K562 (cell line): ENCODE measurements at regions not wholly inside any gene's neighbourhood (a gene's known extent, or its start where the extent isn't known, plus 50 kb on each side); places are given as distances from the start of the nearest gene placed in this dataset.

Source experiments
- ARID1B ChIP-seq: fragments of 450-650 bp; IDR thresholded peaks from 2 replicates; pipeline ENCODE4 v1.6.1; 2016; ENCODE audit warnings: antibody characterized with exemption, mild to moderate bottlenecking, inconsistent platforms
- BCOR ChIP-seq: fragments of 450-650 bp; IDR thresholded peaks from 2 replicates; pipeline ENCODE4 v1.6.1; 2016
- EHMT2 ChIP-seq: fragments of 450-650 bp; IDR thresholded peaks from 2 replicates; pipeline ENCODE4 v1.6.1; 2018; ENCODE audit warnings: antibody characterized with exemption
- FOXJ3 ChIP-seq: sonication (generic); formaldehyde crosslinking; IDR thresholded peaks from 2 replicates; pipeline ENCODE4 v1.4.0; 2020; ENCODE audit warnings: mild to moderate bottlenecking, missing genetic modification reagents
- HNRNPL ChIP-seq: fragments of 200-400 bp; formaldehyde crosslinking; IDR thresholded peaks from 2 replicates; pipeline ENCODE4 v1.6.1; 2017; ENCODE audit warnings: low read depth, mild to moderate bottlenecking, low read length
- KLF13 ChIP-seq: fragments of 450-650 bp; IDR thresholded peaks from 2 replicates; pipeline ENCODE4 v1.6.1; 2016; ENCODE audit warnings: missing genetic modification characterization, low read depth, mild to moderate bottlenecking, missing compliant biosample characterization, moderate library complexity, borderline replicate concordance
- MCM7 ChIP-seq, 2 experiments: fragments of 450-650 bp; IDR thresholded peaks; 2 replicates each; pipeline ENCODE4 v1.6.1; 2016 to 2018
- MXI1 ChIP-seq: IDR thresholded peaks from 2 replicates; pipeline ENCODE4 v1.6.1; 2011; ENCODE audit warnings: low read depth, mild to moderate bottlenecking, improper control_type of control experiment, low read length
- NR1H2 ChIP-seq: sonication (generic); formaldehyde crosslinking; IDR thresholded peaks from 2 replicates; pipeline ENCODE4 v1.4.0; 2020; ENCODE audit warnings: mild to moderate bottlenecking, missing genetic modification reagents
- NUFIP1 ChIP-seq: fragments of 450-650 bp; IDR thresholded peaks from 2 replicates; pipeline ENCODE4 v1.6.1; 2018; ENCODE audit not compliant: partially characterized antibody
- PURB ChIP-seq: sonication (generic); formaldehyde crosslinking; IDR thresholded peaks from 2 replicates; pipeline ENCODE4 v1.9.0; 2021; ENCODE audit warnings: low read depth, mild to moderate bottlenecking, missing genetic modification reagents
- SIX5 ChIP-seq, 2 experiments: IDR thresholded peaks; 2 replicates each; pipeline ENCODE4 v1.6.1; 2011; ENCODE audit warnings: low read length in 2 of 2, borderline replicate concordance in 1 of 2, low read depth in 1 of 2, mild to moderate bottlenecking in 1 of 2, moderate library complexity in 1 of 2; ENCODE audit not compliant: insufficient read depth in 1 of 2
- SRSF1 ChIP-seq: fragments of 200-400 bp; formaldehyde crosslinking; IDR thresholded peaks from 2 replicates; pipeline ENCODE4 v1.6.1; 2017; ENCODE audit warnings: mild to moderate bottlenecking, low read depth, low read length, moderate library complexity
- SRSF7 ChIP-seq: fragments of 200-400 bp; formaldehyde crosslinking; optimal IDR thresholded peaks from 2 replicates; pipeline ENCODE3; 2017; ENCODE audit warnings: mild to moderate bottlenecking, low read depth, low read length
- TBP ChIP-seq: optimal IDR thresholded peaks from 2 replicates; pipeline ENCODE3; 2011; ENCODE audit warnings: low read depth, low read length, improper control_type of control experiment
- ZBTB7A ChIP-seq: IDR thresholded peaks from 2 replicates; pipeline ENCODE4 v1.6.1; 2011; ENCODE audit warnings: low read depth, mild to moderate bottlenecking, low read length, moderate library complexity, borderline replicate concordance; ENCODE audit not compliant: control insufficient read depth
- ZBTB8A ChIP-seq: fragments of 450-650 bp; IDR thresholded peaks from 2 replicates; pipeline ENCODE4 v1.6.1; 2018; ENCODE audit warnings: mild to moderate bottlenecking, moderate library complexity; ENCODE audit not compliant: partially characterized antibody
- ZKSCAN1 ChIP-seq: fragments of 150-350 bp; IDR thresholded peaks from 2 replicates; pipeline ENCODE4 v1.6.1; 2016; ENCODE audit warnings: low read depth, low read length
- ZNF282 ChIP-seq: sonication (generic); formaldehyde crosslinking; IDR thresholded peaks from 2 replicates; pipeline ENCODE4 v1.8.1; 2023; ENCODE audit warnings: missing genetic modification reagents
- ZNF561 ChIP-seq: fragments of 450-650 bp; formaldehyde crosslinking; conservative IDR thresholded peaks from 2 replicates; pipeline ENCODE4 v1.4.0; 2020; ENCODE audit warnings: mild to moderate bottlenecking, moderate library complexity
- ZNF589 ChIP-seq: fragments of 200-800 bp; sonication (Bioruptor generic); IDR thresholded peaks from 2 replicates; pipeline ENCODE4 v1.6.1; 2016; ENCODE audit warnings: low read depth, missing genetic modification characterization, missing compliant biosample characterization
- TF ChIP-seq, protein P1 (sequence below): fragments of 450-650 bp; formaldehyde crosslinking; IDR thresholded peaks from 2 replicates; pipeline ENCODE4 v1.4.0; 2022; ENCODE audit warnings: mild to moderate bottlenecking, moderate library complexity
- TF ChIP-seq, protein P2 (sequence below), 2 experiments: fragments of 250-450 bp in 1 of 2; fragments of 450-650 bp in 1 of 2; sonication (Bioruptor Pico) in 1 of 2; IDR thresholded peaks; 2 replicates each; pipeline versions ENCODE4 v1.6.1 to v1.8.0; 2016 to 2021; ENCODE audit warnings: mild to moderate bottlenecking in 2 of 2, moderate library complexity in 2 of 2, missing compliant biosample characterization in 1 of 2, missing genetic modification characterization in 1 of 2
- TF ChIP-seq, protein P3 (sequence below): fragments of 200-800 bp; sonication (Bioruptor generic); IDR thresholded peaks from 2 replicates; pipeline ENCODE4 v1.6.1; 2017; ENCODE audit warnings: missing genetic modification characterization, missing compliant biosample characterization
- TF ChIP-seq, protein P4 (sequence below), 3 experiments: IDR thresholded peaks in 2 of 3; conservative IDR thresholded peaks in 1 of 3; 2 replicates each; pipeline ENCODE4 v1.5.1; 2011 to 2012; ENCODE audit warnings: low read length in 3 of 3, mild to moderate bottlenecking in 3 of 3, control low read depth in 2 of 3, improper control_type of control experiment in 1 of 3, inconsistent platforms in 1 of 3, low read depth in 1 of 3, mixed read lengths in 1 of 3, moderate library complexity in 1 of 3; ENCODE audit not compliant: insufficient read depth in 2 of 3

DNA sequence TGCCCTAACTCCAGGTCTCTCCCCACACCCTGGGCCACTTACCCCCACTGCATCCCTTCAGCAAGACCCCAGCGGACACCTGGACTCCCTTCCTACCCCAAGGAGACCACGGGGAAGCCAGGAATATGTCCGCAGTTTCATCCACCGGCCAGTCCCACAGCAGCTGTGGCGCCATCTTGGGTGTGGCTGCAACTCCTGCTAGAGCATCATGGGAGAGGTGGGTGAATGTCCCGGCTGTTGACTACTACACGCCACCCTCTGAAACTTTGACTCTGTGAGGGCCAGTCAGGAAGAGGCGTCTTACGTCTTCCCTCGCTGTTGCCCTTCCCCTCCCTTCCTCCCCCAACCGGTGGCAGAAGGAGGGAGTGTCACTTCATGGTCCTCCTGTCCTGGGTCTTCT is 238.3 kb upstream of the RNF32 start (continued):
- TF ChIP-seq, protein P1, sequence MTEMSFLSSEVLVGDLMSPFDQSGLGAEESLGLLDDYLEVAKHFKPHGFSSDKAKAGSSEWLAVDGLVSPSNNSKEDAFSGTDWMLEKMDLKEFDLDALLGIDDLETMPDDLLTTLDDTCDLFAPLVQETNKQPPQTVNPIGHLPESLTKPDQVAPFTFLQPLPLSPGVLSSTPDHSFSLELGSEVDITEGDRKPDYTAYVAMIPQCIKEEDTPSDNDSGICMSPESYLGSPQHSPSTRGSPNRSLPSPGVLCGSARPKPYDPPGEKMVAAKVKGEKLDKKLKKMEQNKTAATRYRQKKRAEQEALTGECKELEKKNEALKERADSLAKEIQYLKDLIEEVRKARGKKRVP (CRISPR knock-in tag): peak; percentile 59; the same call in 1 of the 2 replicates
- no peak for TF ChIP-seq PURB
- TF ChIP-seq ZNF282: no peak
- TF ChIP-seq SIX5 (IDR thresholded peaks at IDR 0.05; ENCODE audit: borderline replicate concordance in 1 of 2, insufficient read depth in 1 of 2, low read depth in 1 of 2, low read length in 2 of 2): peak in 1 of 2 experiments; percentile 32; a peak in 1 of 4 replicates
- TF ChIP-seq ZBTB7A: no peak
- no peak for TF ChIP-seq BCOR
- TF ChIP-seq ARID1B: no peak
- TF ChIP-seq ZNF589 (CRISPR knock-in tag): 0 out of 2 replicates have a peak, but pooled peaks have one; percentile 56
- TF ChIP-seq, protein P2, sequence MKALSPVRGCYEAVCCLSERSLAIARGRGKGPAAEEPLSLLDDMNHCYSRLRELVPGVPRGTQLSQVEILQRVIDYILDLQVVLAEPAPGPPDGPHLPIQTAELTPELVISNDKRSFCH (CRISPR knock-in tag; IDR thresholded peaks at IDR 0.05): no peak
- TF ChIP-seq, protein P2 (tag; IDR thresholded peaks at IDR 0.05): no peak
- TF ChIP-seq NR1H2 (CRISPR knock-in tag): no peak
- TF ChIP-seq EHMT2: peak; percentile 73; the same call in 1 of the 2 replicates
- TF ChIP-seq, protein P3, sequence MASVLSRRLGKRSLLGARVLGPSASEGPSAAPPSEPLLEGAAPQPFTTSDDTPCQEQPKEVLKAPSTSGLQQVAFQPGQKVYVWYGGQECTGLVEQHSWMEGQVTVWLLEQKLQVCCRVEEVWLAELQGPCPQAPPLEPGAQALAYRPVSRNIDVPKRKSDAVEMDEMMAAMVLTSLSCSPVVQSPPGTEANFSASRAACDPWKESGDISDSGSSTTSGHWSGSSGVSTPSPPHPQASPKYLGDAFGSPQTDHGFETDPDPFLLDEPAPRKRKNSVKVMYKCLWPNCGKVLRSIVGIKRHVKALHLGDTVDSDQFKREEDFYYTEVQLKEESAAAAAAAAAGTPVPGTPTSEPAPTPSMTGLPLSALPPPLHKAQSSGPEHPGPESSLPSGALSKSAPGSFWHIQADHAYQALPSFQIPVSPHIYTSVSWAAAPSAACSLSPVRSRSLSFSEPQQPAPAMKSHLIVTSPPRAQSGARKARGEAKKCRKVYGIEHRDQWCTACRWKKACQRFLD: no peak; the same call in 1 of the 2 replicates
- no peak for TF ChIP-seq ZBTB8A
- TF ChIP-seq ZKSCAN1: no peak
- no peak for TF ChIP-seq NUFIP1
- TF ChIP-seq KLF13 (tag): no peak
- peak; percentile 73 for TF ChIP-seq TBP
- TF ChIP-seq, protein P4, sequence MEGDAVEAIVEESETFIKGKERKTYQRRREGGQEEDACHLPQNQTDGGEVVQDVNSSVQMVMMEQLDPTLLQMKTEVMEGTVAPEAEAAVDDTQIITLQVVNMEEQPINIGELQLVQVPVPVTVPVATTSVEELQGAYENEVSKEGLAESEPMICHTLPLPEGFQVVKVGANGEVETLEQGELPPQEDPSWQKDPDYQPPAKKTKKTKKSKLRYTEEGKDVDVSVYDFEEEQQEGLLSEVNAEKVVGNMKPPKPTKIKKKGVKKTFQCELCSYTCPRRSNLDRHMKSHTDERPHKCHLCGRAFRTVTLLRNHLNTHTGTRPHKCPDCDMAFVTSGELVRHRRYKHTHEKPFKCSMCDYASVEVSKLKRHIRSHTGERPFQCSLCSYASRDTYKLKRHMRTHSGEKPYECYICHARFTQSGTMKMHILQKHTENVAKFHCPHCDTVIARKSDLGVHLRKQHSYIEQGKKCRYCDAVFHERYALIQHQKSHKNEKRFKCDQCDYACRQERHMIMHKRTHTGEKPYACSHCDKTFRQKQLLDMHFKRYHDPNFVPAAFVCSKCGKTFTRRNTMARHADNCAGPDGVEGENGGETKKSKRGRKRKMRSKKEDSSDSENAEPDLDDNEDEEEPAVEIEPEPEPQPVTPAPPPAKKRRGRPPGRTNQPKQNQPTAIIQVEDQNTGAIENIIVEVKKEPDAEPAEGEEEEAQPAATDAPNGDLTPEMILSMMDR (IDR thresholded peaks at IDR 0.05 in 2 of 3, conservative IDR thresholded peaks at IDR 0.05 in 1 of 3; ENCODE audit: insufficient read depth in 2 of 3, low read depth in 1 of 3, low read length in 3 of 3): 0 out of 6 replicates have a peak, but pooled peaks of 1 of the 3 experiments have one; percentile 21
- TF ChIP-seq FOXJ3 (CRISPR knock-in tag): no peak
- TF ChIP-seq MXI1: no peak
- no peak for TF ChIP-seq SRSF1
- TF ChIP-seq ZNF561: no peak
- TF ChIP-seq SRSF7: no peak
- no peak for TF ChIP-seq MCM7 (IDR thresholded peaks at IDR 0.05)
- no peak for TF ChIP-seq HNRNPL
